Epidermal melanocyte (primary cell): ENCODE measurements at regions not wholly inside any gene's neighbourhood (a gene's known extent, or its start where the extent isn't known, plus 50 kb on each side); places are given as distances from the start of the nearest gene placed in this dataset.

Experiments used
- DNase-seq: peaks from one replicate; pipeline ENCODE4 v3.0.0; 2011; ENCODE audit warnings: low spot score; ENCODE audit not compliant: insufficient read length

DNA sequence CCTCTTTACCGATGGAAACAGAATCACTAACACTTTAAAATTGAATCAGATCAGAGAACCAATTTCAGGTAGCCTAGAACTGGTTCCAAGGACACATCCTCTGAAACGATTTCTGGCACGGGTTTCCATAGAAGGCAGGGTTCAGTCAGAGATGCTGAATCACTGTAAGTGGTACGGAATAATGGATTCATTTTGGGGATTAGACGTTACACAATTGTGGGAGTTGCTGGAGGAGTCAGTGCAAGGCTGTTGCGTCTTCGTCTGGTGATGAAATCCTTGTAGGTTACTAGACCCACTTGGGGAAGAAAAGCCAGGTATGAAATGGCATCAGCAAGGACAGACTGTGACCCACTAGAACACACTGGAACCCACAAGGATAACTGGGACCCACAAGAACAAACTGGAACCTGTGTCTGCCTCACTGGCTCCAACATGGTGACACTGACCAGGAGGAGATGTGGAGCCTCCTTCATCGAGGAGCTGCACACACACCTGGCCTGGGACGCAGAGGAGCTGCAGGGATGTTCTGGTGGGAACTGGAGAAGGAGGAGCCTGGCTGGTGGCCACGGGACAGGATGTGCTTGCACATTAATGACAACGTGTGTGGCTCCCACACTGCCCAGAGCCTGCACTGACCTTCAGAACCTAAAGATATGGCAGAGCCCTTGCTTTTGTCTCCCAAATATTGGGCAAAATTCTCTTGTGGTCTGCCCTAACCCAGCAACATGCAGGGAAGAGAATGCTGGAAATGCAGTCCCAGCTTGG, 105.1 kb downstream of the TRAPPC11 start:
- DNase-seq: no peak

GRCh38 chr4:183765251-183765911, 106.3 kb downstream of the TRAPPC11 start:
- no peak for DNase-seq

- DNase-seq: no peak
Observed at GRCh38 chr4:183766140-183766539, 107.0 kb downstream of the TRAPPC11 start.

DNA sequence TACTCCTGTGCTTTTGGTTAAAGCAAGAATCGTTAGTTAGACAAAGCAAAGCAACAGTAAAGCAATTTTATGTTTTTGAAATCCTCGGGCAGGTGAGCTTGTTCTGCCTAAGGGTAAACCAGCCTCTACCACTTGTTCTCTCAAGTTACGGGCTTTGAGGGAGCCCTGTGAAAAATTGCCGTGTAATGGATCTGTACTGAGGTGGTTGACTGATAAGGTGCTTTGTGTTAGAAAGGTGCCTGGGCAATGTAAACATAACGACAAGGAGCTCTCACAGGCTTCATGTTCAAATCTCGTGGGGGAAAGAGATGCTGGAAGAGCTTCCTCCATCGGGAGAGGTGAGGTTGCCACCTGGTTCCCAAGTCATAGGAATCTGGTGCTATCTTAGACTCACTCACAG, 111.8 kb downstream of the TRAPPC11 start:
- DNase-seq: no peak

GRCh38 chr4:183772361-183772760, 113.3 kb downstream of the TRAPPC11 start:
- DNase-seq: no peak

GRCh38 chr4:183773790-183774189, 114.7 kb downstream of the TRAPPC11 start:
- DNase-seq: no peak

GRCh38 chr4:183783306-183783705, 121.8 kb upstream of the STOX2 start:
- no peak for DNase-seq

DNA sequence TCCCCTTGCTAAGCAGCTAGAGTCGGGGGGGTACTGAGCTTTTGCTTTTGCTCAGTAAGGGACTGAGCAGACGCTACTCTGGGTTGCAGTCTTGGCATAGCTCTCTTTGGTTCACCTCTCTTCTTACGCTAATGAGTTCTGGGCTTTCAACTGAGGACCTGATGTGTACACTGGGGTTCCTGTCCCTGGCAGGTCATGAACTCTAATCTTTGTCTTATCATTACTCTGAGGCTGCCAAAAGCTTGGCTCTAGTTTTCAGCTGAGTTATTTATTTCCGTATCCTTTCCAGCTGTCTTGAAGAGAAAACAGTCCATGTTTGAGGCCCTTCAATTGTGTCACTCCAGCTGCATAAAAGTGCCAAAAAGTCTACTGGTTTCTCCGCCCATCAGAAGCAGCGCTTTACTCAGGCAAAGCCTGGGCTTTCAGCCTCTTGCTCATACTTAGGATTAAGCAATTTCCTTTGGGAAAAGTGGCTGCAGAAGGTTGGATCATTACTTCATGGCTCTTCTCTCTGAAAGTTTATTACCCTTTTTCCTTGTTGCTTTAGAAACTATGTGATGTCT, 121.0 kb upstream of the STOX2 start:
- DNase-seq: no peak

- DNase-seq: no peak
Observed at GRCh38 chr4:183788308-183788905, 116.7 kb upstream of the STOX2 start.

DNA sequence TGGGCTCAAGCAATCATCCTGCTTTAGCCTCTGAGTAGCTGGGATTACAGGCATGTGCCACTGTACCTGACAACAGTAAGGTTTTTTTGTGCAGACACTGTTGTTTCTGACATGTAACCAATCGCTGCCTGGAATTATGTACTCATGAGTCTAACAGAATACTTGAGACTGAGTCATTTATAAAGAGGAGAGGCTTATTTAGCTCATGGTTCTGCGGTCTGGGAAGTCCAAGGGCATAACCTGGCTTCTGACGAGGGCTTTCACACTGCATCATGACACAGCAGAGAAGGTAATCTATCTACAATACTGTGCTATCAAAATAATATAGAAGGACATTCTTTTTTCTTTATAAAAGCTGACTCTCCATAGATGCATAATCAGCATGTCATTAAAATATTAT, 115.5 kb upstream of the STOX2 start:
- no peak for DNase-seq

DNA sequence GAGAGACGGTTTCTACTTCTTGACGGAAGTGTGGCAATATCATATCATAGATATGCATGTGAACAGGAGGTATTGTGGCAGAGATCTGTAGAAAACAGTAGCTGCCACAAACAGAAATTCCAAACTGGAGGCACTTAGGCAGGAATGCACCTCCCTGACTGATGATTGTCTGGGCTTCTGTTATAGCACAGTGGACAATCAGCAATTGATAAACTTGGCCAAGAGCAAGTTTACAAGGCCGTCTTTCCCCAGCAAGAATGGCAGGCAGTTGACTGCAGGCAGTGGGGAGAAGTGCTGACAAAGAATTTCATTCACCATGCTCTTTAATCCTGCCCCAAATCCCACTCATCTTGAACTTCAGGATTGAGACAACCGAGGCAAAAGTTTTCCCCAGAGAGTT, 114.4 kb upstream of the STOX2 start:
- DNase-seq: peak; percentile 33

- no peak for DNase-seq
Observed at GRCh38 chr4:183797011-183797444, 108.1 kb upstream of the STOX2 start.

DNA sequence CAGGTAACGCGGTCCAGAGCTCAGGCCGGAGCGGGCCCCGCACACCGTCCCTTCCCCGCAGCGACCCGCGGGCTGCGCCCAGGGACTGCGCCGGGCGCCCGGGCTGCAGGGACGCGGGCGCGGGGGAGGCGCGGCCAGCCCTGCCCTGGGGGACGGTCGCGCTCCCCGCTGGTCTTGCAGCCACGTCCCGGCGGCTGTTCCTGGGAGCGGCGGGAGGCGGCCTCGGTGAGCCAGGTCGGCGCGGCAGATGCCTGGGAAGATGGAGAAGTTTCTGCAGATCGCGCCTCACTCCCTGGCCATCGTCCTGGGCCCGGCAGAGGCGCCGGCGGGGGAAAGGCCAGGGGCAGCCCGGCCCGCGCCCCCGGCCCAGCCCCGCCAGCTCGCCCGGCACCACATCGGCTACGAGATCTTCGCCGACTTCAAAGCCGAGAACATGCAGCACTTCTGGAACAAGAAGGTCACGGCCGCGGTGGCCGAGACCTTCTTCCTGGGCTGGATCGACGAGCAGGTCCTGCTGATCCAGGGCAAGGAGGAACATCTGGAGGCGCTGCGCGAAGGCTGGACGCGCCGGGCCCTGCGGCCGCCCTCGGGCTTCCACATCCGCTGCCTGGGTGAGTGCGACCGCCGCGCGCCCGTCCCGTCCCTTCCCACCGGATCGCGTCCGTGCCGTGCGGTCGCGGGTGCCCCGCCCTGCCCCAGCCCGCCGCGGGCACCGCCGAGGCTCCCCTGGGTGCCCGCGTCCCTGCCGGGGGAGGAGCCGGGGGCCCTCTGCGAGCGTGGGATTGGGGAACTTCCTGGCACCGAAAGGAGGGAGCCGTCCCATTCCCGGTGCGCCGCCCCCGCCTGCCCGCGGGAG, 107.4 kb upstream of the STOX2 start:
- DNase-seq: no peak

DNA sequence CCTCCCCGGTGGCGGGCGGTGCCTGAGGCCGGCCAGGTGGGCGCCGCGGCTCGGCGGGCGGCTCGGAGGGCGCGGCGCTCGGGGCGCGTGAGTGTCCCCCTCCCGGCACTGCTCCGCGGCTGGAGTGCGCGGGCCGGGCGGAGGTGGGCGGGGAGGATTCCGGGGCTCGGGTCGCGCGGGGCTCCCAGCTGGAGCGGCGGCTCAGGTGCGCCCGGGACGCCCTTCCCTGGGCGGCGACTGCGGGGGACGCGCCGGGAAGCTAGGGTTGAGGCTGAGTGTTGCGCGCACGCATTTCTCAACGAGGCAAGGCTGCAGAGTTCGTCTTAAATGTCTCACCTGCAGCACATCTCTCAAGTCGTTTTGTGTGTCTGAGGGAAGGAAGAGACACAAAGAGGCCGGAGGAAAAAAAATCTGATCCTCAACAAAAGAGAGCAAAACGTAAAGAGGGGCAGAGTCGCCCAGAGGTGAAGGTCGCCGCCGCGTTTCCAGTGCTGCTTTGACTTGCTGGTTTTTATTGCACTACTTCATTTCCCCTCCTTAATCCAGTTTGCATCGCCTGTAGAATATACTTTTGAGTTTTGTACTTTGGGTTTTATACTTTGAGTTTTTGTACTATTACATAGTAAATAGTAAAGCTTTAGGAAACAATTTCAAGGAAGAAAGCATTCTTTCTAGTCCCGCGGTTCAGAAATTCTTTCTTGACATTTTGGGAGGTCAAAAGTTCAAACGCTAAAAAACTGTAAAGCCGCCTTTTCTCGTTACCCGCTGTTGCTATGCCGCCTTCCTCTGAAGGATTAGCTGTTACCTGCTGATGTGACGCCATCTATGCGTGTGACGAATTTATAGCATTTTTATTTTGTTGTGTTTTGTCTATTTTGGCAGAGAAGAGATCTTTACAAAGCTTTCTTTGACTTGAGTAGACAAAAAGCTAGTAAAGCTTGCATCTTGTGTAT, 106.5 kb upstream of the STOX2 start:
- no peak for DNase-seq

GRCh38 chr4:183801457-183802165, 103.5 kb upstream of the STOX2 start:
- no peak for DNase-seq

DNA sequence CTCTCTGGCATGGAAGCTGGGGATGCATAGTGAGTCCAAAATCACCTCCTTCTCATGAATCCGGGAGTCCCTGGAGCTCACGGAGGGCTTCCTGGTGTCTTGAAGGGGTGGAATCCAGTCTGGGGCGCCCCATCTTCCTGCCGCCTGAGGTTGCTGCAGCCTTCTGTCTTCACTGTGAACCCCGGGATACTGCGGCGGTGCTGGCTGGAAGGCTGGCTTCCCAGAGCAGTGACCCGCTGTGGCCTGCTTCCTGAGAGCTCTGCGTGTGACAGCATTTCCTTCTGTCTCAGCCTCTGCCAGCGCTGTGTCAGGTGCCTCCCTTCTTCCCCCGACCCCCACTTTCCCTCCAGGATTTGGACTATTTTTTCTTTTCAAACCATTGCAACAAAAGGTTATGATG, 98.8 kb upstream of the STOX2 start:
- DNase-seq: no peak

DNA sequence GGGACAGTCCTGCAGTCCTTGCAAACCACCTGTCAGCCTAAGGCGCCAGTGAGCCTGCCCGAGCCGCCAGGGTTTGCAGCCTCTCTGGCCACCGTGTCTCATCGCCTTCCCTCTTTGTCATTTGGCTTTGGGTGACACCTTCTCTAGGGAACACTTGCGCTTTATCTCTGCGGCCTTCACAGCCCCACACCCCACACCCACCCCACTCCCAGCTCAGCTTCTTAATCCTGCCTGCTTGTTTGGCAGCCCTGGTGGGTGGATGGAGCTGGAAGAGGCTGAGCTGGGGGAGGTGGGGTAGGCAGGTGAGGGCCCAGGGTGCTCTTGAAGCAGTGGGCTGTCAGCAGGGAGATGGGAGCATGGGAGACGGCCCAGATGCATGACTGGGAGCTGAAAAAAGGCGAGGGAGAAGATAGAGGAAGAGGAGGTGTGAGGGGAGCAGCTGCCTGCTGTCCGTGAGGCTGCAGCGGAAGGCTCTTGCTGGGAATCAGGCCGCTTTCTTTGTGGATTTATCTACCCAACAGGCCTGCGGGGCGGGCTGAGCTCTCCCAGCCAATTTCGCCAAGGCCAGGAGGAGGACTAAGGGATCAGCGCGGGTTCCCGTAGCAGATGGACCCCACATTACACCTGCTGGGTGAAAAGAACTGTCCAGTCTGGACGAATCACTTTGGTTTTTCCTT, 97.5 kb upstream of the STOX2 start:
- no peak for DNase-seq

- DNase-seq: no peak
Observed at GRCh38 chr4:183808097-183808456, 97.0 kb upstream of the STOX2 start.

- peak; percentile 68 for DNase-seq
Observed at GRCh38 chr4:183812567-183812966, 92.5 kb upstream of the STOX2 start.
